ENCODE measurements at regions not wholly inside any gene's neighbourhood (a gene's known extent, or its start where the extent isn't known, plus 50 kb on each side); places are given as distances from the start of the nearest gene placed in this dataset.

- TF ChIP-seq ZBTB33 (IDR thresholded peaks at IDR 0.05; ENCODE audit: extremely low read depth, insufficient replicate concordance, low read length): no peak
- TF ChIP-seq YY1 (IDR thresholded peaks at IDR 0.05; ENCODE audit: extremely low read depth, insufficient replicate concordance, low read depth, low read length): no peak
- TF ChIP-seq RAD21 (IDR thresholded peaks at IDR 0.05; ENCODE audit: low read depth): no peak
- TF ChIP-seq POLR2A (IDR thresholded peaks at IDR 0.05; ENCODE audit: borderline replicate concordance, extremely low read depth, insufficient read depth, insufficient read length): no peak
These were observed 86.3 kb upstream of the ARHGEF26 start (continued) for GRCh38 chr3:154034797-154035330.

- no peak overlapping the region for H2AFZ ChIP-seq (ENCODE audit: low read depth, low read length, poor library complexity, severe bottlenecking)
- DNase-seq (ENCODE audit: low read depth, low spot score): peak; percentile 22
- no TSS peak for BruUV-seq (replicated peaks)
- no peak overlapping the region for H3K9ac ChIP-seq (ENCODE audit: low read length)
- H3K27ac ChIP-seq (ENCODE audit: low read depth, low read length): no peak overlapping the region
- intact Hi-C loops (cut with micrococcal nuclease): loop anchor here (1.0 kb wide), 1 partner anchor 213 kb away; no protein-coding TSS in a partner anchor
- no peaks in the 10 kb centered on the region for H3K36me3 ChIP-seq (ENCODE audit: control insufficient read depth in 1 of 2, insufficient read depth in 2 of 2, low read length in 2 of 2)
- peak; percentile 90 for ATAC-seq
- RAD21 ChIA-PET (ENCODE audit: low non-redundant PET in 1 of 2, low total read pairs in 2 of 2, uncharacterized antibody in 2 of 2, unreplicated experiment in 2 of 2): no interaction called here
- H3K27me3 ChIP-seq (ENCODE audit: insufficient read depth, low read length): no peaks in the 10 kb centered on the region
- no peaks in the 10 kb centered on the region for H3K79me2 ChIP-seq (ENCODE audit: insufficient read depth, low read length)
- H3K4me3 ChIP-seq (replicated peaks in 1 of 2; ENCODE audit: low read depth in 1 of 2, low read length in 2 of 2): no peak overlapping the region
- POLR2A ChIA-PET: no interaction called here
- H3K4me2 ChIP-seq (ENCODE audit: low read length): no peak overlapping the region
- CTCF ChIA-PET: no interaction called here
- TF ChIP-seq ZBTB33 (IDR thresholded peaks at IDR 0.05; ENCODE audit: extremely low read depth, insufficient replicate concordance, low read length) (no peak), EZH2phosphoT487 (IDR thresholded peaks at IDR 0.05; ENCODE audit: borderline replicate concordance) (no peak), YY1 (IDR thresholded peaks at IDR 0.05; ENCODE audit: extremely low read depth, insufficient replicate concordance, low read depth, low read length) (no peak), JUND (IDR thresholded peaks at IDR 0.05) (no peak), ZFX (IDR thresholded peaks at IDR 0.05) (no peak), POLR2AphosphoS5 (IDR thresholded peaks at IDR 0.05; ENCODE audit: low read depth, low read length) (no peak), CBX3 (IDR thresholded peaks at IDR 0.05; ENCODE audit: low read depth) (peak; percentile 52; the same call in 1 of the 2 replicates), RAD21 (IDR thresholded peaks at IDR 0.05; ENCODE audit: low read depth) (peak; percentile 52), FOSL1 (IDR thresholded peaks at IDR 0.05; ENCODE audit: low read depth) (no peak), CEBPB (IDR thresholded peaks at IDR 0.05; ENCODE audit: low read depth) (no peak), CTCF (IDR thresholded peaks at IDR 0.05 in 2 of 3, conservative IDR thresholded peaks at IDR 0.05 in 1 of 3; ENCODE audit: borderline replicate concordance in 1 of 3, insufficient read depth in 1 of 3, low read depth in 2 of 3, low read length in 2 of 3) (peak; percentile 40 to 59 (median 41); a peak in 5 of 6 replicates)
- no peaks in the 10 kb centered on the region for H4K20me1 ChIP-seq (ENCODE audit: insufficient read depth)
- no peaks in the 10 kb centered on the region for H3K9me3 ChIP-seq (ENCODE audit: control insufficient read depth in 1 of 2, insufficient read depth in 1 of 2, low read depth in 1 of 2, low read length in 2 of 2)
- no peaks in the 10 kb centered on the region for H3K9me2 ChIP-seq (ENCODE audit: insufficient read depth)
- no peaks in the 10 kb centered on the region for H3K4me1 ChIP-seq (ENCODE audit: control insufficient read depth in 1 of 2, insufficient read depth in 2 of 2, low read length in 2 of 2)
These were observed 80.9 kb upstream of the ARHGEF26 start for GRCh38 chr3:154040283-154040682.

Measured in HCT116 (cell line).